HepG2 (cell line): ENCODE measurements at regions not wholly inside any gene's neighbourhood (a gene's known extent, or its start where the extent isn't known, plus 50 kb on each side); places are given as distances from the start of the nearest gene placed in this dataset.

Experiments used
- ATAC-seq: fragments of 200-7000 bp; cut with Tn5 transposase; 3 replicates; pipeline ENCODE4 v1.9.1; 2020; ENCODE audit warnings: mild to moderate bottlenecking, moderate library complexity
- BruUV-seq: library from RNA; stranded (reverse); fragments of 400-500 nt; replicated peaks from 2 replicates; lab custom pipeline; 2021; lab: Mats Ljungman, UMichigan
- CTCF ChIA-PET: fragments of 300-600 bp; formaldehyde crosslinking; extraction: SDS; loops from one replicate; lab custom pipeline; 2021; ENCODE audit warnings: low total read pairs, inconsistent platforms, low intra/inter-chr PET ratio; lab: Yijun Ruan, JAX
- POLR2A ChIA-PET: fragments of 350-600 bp; sonication (Branson Sonifier 250); formaldehyde crosslinking; loops from one replicate; lab custom pipeline; 2020; ENCODE audit warnings: antibody characterized with exemption, inconsistent platforms; lab: Yijun Ruan, JAX
- DNase-seq: peaks from one replicate; pipeline ENCODE4 v3.0.0-alpha.2; 2015; ENCODE audit warnings: low spot score
- FAIRE-seq: peaks from 3 replicates; lab custom pipeline; 2011; peaks lifted over from hg19 to GRCh38; lab: Jason Lieb, UNC
- H2AFZ ChIP-seq: one replicate; pipeline ENCODE4 v1.6.1; 2011; ENCODE audit warnings: low read length, inconsistent platforms
- H3K27ac ChIP-seq: fragments of 300-600 bp; 3 replicates; pipeline ENCODE4 v1.8.0; 2011; ENCODE audit warnings: mixed run types, mild to moderate bottlenecking, mixed read lengths, low read length, inconsistent platforms; ENCODE audit not compliant: insufficient read depth; ENCODE audit errors: extremely low read length
- H3K27me3 ChIP-seq, 2 experiments: fragments of 200-600 bp in 1 of 2; 2 replicates in 1 of 2; 3 replicates in 1 of 2; pipeline versions ENCODE4 v1.6.0 to v1.8.0; 2011; ENCODE audit warnings: low read length in 2 of 2, mild to moderate bottlenecking in 2 of 2, moderate library complexity in 2 of 2, inconsistent platforms in 1 of 2; ENCODE audit not compliant: insufficient read depth in 2 of 2, control insufficient read depth in 1 of 2
- H3K36me3 ChIP-seq, 2 experiments: fragments of 200-600 bp in 1 of 2; replicated peaks in 1 of 2; 2 replicates in 1 of 2; 3 replicates in 1 of 2; pipeline versions ENCODE4 v1.5.1 to v1.8.0; 2011; ENCODE audit warnings: low read length in 2 of 2, inconsistent platforms in 1 of 2; ENCODE audit not compliant: insufficient read depth in 2 of 2, control insufficient read depth in 1 of 2
- H3K4me1 ChIP-seq: 2 replicates; pipeline ENCODE4 v1.5.1; 2012; ENCODE audit warnings: low read length, inconsistent platforms; ENCODE audit not compliant: insufficient read depth
- H3K4me2 ChIP-seq: 2 replicates; pipeline ENCODE4 v1.6.0; 2011; ENCODE audit warnings: low read depth, low read length, inconsistent platforms
- H3K4me3 ChIP-seq, 3 experiments: fragments of 200-600 bp in 1 of 3; sonication (generic), shearing (Covaris generic) in 1 of 3; replicated peaks in 1 of 3; 2 replicates each; pipeline ENCODE4 v1.5.1; 2011 to 2016; ENCODE audit warnings: low read length in 3 of 3, inconsistent platforms in 2 of 3, low read depth in 2 of 3, mild to moderate bottlenecking in 2 of 3, control low read depth in 1 of 3, mixed read lengths in 1 of 3; ENCODE audit not compliant: insufficient read depth in 1 of 3
- H3K79me2 ChIP-seq: one replicate; pipeline ENCODE4 v1.6.1; 2011; ENCODE audit warnings: low read length, inconsistent platforms; ENCODE audit not compliant: insufficient read depth
- H3K9ac ChIP-seq: 2 replicates; pipeline ENCODE4 v1.6.0; 2011; ENCODE audit warnings: mild to moderate bottlenecking, low read depth, low read length, inconsistent platforms; ENCODE audit not compliant: insufficient read depth
- H3K9me3 ChIP-seq: 2 replicates; pipeline ENCODE4 v1.5.1; 2012; ENCODE audit warnings: mild to moderate bottlenecking, low read length
- H4K20me1 ChIP-seq: 2 replicates; pipeline ENCODE4 v1.6.0; 2011; ENCODE audit warnings: inconsistent platforms, mild to moderate bottlenecking, low read length, moderate library complexity; ENCODE audit not compliant: insufficient read depth
- ATF2 ChIP-seq: sonication (generic); formaldehyde crosslinking; IDR thresholded peaks from 2 replicates; pipeline ENCODE4 v1.4.0; 2020; ENCODE audit warnings: missing genetic modification reagents
- FOXC1 ChIP-seq: sonication (generic); formaldehyde crosslinking; IDR thresholded peaks from 2 replicates; pipeline ENCODE4 v1.8.0; 2022; ENCODE audit warnings: mild to moderate bottlenecking, missing genetic modification reagents, borderline replicate concordance
- FOXP4 ChIP-seq: sonication (generic); formaldehyde crosslinking; IDR thresholded peaks from 2 replicates; pipeline ENCODE4 v1.4.0; 2020; ENCODE audit warnings: missing genetic modification reagents
- GMEB2 ChIP-seq: IDR thresholded peaks from 2 replicates; pipeline ENCODE4 v1.6.1; 2016; ENCODE audit warnings: missing biosample characterization, missing genetic modification reagents, low read depth
- MIER2 ChIP-seq: IDR thresholded peaks from 2 replicates; pipeline ENCODE4 v1.6.1; 2016; ENCODE audit warnings: missing biosample characterization, missing genetic modification reagents
- MTERF4 ChIP-seq: sonication (generic); formaldehyde crosslinking; IDR thresholded peaks from 2 replicates; pipeline ENCODE4 v1.8.0; 2023; ENCODE audit warnings: mild to moderate bottlenecking, missing genetic modification reagents
- NFE2L1 ChIP-seq: sonication (generic); formaldehyde crosslinking; IDR thresholded peaks from 2 replicates; pipeline ENCODE4 v1.4.0; 2020; ENCODE audit warnings: missing genetic modification reagents, mild to moderate bottlenecking, borderline replicate concordance
- NRL ChIP-seq: sonication (generic); formaldehyde crosslinking; IDR thresholded peaks from 2 replicates; pipeline ENCODE4 v1.5.0; 2020; ENCODE audit warnings: missing genetic modification reagents, mild to moderate bottlenecking, moderate library complexity, borderline replicate concordance
- REPIN1 ChIP-seq: sonication (generic); formaldehyde crosslinking; IDR thresholded peaks from 2 replicates; pipeline ENCODE4 v1.8.0; 2022; ENCODE audit warnings: missing genetic modification reagents, low read depth, mild to moderate bottlenecking, borderline replicate concordance
- YEATS4 ChIP-seq: sonication (generic); formaldehyde crosslinking; IDR thresholded peaks from 2 replicates; pipeline ENCODE4 v1.4.0; 2020; ENCODE audit warnings: missing genetic modification reagents, borderline replicate concordance
- ZNF337 ChIP-seq: sonication (generic); formaldehyde crosslinking; IDR thresholded peaks from 2 replicates; pipeline ENCODE4 v1.5.1; 2020; ENCODE audit warnings: missing genetic modification reagents, low read depth, mild to moderate bottlenecking, borderline replicate concordance
- ZNF34 ChIP-seq: sonication (generic); formaldehyde crosslinking; IDR thresholded peaks from 2 replicates; pipeline ENCODE4 v1.4.0; 2020; ENCODE audit warnings: mild to moderate bottlenecking, missing genetic modification reagents, borderline replicate concordance
- ZNF652 ChIP-seq: IDR thresholded peaks from 2 replicates; pipeline ENCODE4 v1.6.1; 2016; ENCODE audit warnings: low read depth, borderline replicate concordance
- ZNF7 ChIP-seq: IDR thresholded peaks from 2 replicates; pipeline ENCODE4 v1.6.1; 2016; ENCODE audit warnings: missing biosample characterization, missing genetic modification reagents
- ZNF850 ChIP-seq: sonication (generic); formaldehyde crosslinking; conservative IDR thresholded peaks from 2 replicates; pipeline ENCODE4 v1.9.0; 2021; ENCODE audit warnings: mild to moderate bottlenecking, missing genetic modification reagents
- WGBS: methylation state at CpG from one replicate; pipeline ENCODE4 v1.1.6; 2017; ENCODE audit warnings: low lambda C conversion rate; 5-methylcytosine and 5-hydroxymethylcytosine counted together
- in situ Hi-C: cut with HindIII; loops from 2 replicates; pipeline ENCODE4 v1.10.0; 2017; ENCODE audit warnings: low pct_unique_long_range_greater_than_20kb; ENCODE audit not compliant: extremely low pct_ligation_motif_present
- intact Hi-C: fragments of 100-400 bp; cut with micrococcal nuclease; formaldehyde crosslinking; loops from one replicate; pipeline ENCODE4 v1.10.0; 2022; ENCODE audit not compliant: unreplicated experiment

GRCh38 chr15:29470311-29470710, 200.7 kb upstream of the NSMCE3 start:
- CTCF ChIA-PET: no interaction called here
- H3K4me3 ChIP-seq: no peak overlapping the region
- H2AFZ ChIP-seq: no peak overlapping the region
- peaks cover 0 to 1% of the 10 kb centered on the region in 2 experiments; a peak in 2 of 5 replicates for H3K27me3 ChIP-seq
- no peaks in the 10 kb centered on the region for H3K9me3 ChIP-seq
- H3K4me1 ChIP-seq: no peaks in the 10 kb centered on the region
- H3K9ac ChIP-seq: no peak overlapping the region
- BruUV-seq: no TSS peak
- 28% methylated on average over 12 of the region's 14 CpGs for WGBS
- FAIRE-seq: no peak
- no peaks in the 10 kb centered on the region for H3K79me2 ChIP-seq
- DNase-seq: no peak
- no peak overlapping the region for H3K4me2 ChIP-seq
- no peak overlapping the region for H3K27ac ChIP-seq
- intact Hi-C loops (no loop called here), in situ Hi-C loops (no loop called here)
- no peak for ATAC-seq
- POLR2A ChIA-PET: no interaction called here
- TF ChIP-seq MIER2 (CRISPR knock-in tag) (no peak), GMEB2 (CRISPR knock-in tag) (no peak), ZNF337 (CRISPR knock-in tag) (no peak), REPIN1 (CRISPR knock-in tag) (no peak), NFE2L1 (CRISPR knock-in tag) (no peak), ZNF7 (CRISPR knock-in tag) (no peak), FOXC1 (CRISPR knock-in tag) (no peak), NRL (CRISPR knock-in tag) (no peak), YEATS4 (no peak), MTERF4 (CRISPR knock-in tag) (no peak), ZNF652 (CRISPR knock-in tag) (no peak), ZNF34 (CRISPR knock-in tag) (no peak), FOXP4 (CRISPR knock-in tag) (no peak), ZNF850 (CRISPR knock-in tag) (no peak), ATF2 (CRISPR knock-in tag) (no peak)
- no peaks in the 10 kb centered on the region for H3K36me3 ChIP-seq
- H4K20me1 ChIP-seq: no peaks in the 10 kb centered on the region
